Loucy (cell line): ENCODE measurements at regions not wholly inside any gene's neighbourhood (a gene's known extent, or its start where the extent isn't known, plus 50 kb on each side); places are given as distances from the start of the nearest gene placed in this dataset.

Experiments
- H2AFZ ChIP-seq: fragments of 200-600 bp; sonication (generic); 2 replicates; pipeline ENCODE4 v1.6.0; 2016; ENCODE audit warnings: antibody characterized with exemption, mild to moderate bottlenecking, low read length, moderate library complexity
- H3F3A ChIP-seq: fragments of 200-600 bp; 2 replicates; pipeline ENCODE4 v1.6.0; 2016; ENCODE audit warnings: antibody characterized with exemption, low read depth, mild to moderate bottlenecking
- H3K27me3 ChIP-seq: fragments of 200-600 bp; sonication (generic); 2 replicates; pipeline ENCODE4 v1.6.1; 2014; ENCODE audit warnings: low read length, mild to moderate bottlenecking; ENCODE audit not compliant: insufficient read depth, poor library complexity, severe bottlenecking
- H3K36me3 ChIP-seq: fragments of 200-600 bp; sonication (generic); 2 replicates; pipeline ENCODE4 v1.6.1; 2016; ENCODE audit warnings: low read length; ENCODE audit not compliant: insufficient read depth
- H3K4me1 ChIP-seq: fragments of 200-600 bp; sonication (generic); 2 replicates; pipeline ENCODE4 v1.5.1; 2014; ENCODE audit warnings: low read length, mild to moderate bottlenecking; ENCODE audit not compliant: insufficient read depth, poor library complexity, severe bottlenecking
- H3K4me2 ChIP-seq: fragments of 200-600 bp; sonication (generic); 2 replicates; pipeline ENCODE4 v1.6.0; 2014; ENCODE audit warnings: antibody characterized with exemption, low read length, low read depth, mild to moderate bottlenecking; ENCODE audit not compliant: poor library complexity, severe bottlenecking
- H3K4me3 ChIP-seq: fragments of 200-600 bp; sonication (generic); 2 replicates; pipeline ENCODE4 v1.5.1; 2014; ENCODE audit warnings: low read length, mild to moderate bottlenecking, mixed read lengths; ENCODE audit not compliant: poor library complexity, severe bottlenecking
- H3K79me2 ChIP-seq: fragments of 200-600 bp; sonication (generic); 2 replicates; pipeline ENCODE4 v1.6.1; 2014; ENCODE audit warnings: low read length; ENCODE audit not compliant: insufficient read depth
- H3K9ac ChIP-seq: fragments of 200-600 bp; sonication (generic); 2 replicates; pipeline ENCODE4 v1.6.0; 2014; ENCODE audit warnings: mild to moderate bottlenecking, low read depth, low read length, moderate library complexity; ENCODE audit not compliant: poor library complexity, severe bottlenecking
- H3K9me2 ChIP-seq: fragments of 200-600 bp; sonication (generic); replicated peaks from 2 replicates; pipeline ENCODE4 v1.6.1; 2016; ENCODE audit warnings: low read depth, low read length, mixed read lengths
- H3K9me3 ChIP-seq: fragments of 200-600 bp; sonication (generic); 2 replicates; pipeline ENCODE4 v1.6.1; 2014; ENCODE audit warnings: mild to moderate bottlenecking, antibody characterized with exemption, low read length, low read depth; ENCODE audit not compliant: insufficient read depth
- H4K20me1 ChIP-seq: fragments of 200-600 bp; sonication (generic); 2 replicates; pipeline ENCODE4 v1.6.0; 2014; ENCODE audit warnings: antibody characterized with exemption, low read length, mild to moderate bottlenecking; ENCODE audit not compliant: insufficient read depth, poor library complexity, severe bottlenecking
- CTCF ChIP-seq: fragments of 200-600 bp; sonication (generic); conservative IDR thresholded peaks from 2 replicates; pipeline ENCODE4 v1.5.1; 2014; ENCODE audit warnings: mild to moderate bottlenecking, antibody characterized with exemption, low read length
- EZH2phosphoT487 ChIP-seq: fragments of 200-600 bp; IDR thresholded peaks from 2 replicates; pipeline ENCODE4 v1.6.1; 2018; ENCODE audit warnings: antibody characterized with exemption, mild to moderate bottlenecking, moderate library complexity, borderline replicate concordance

- no peak overlapping the region for H3K9ac ChIP-seq
- no peak for TF ChIP-seq EZH2phosphoT487
- no peak for TF ChIP-seq CTCF
- H3K27me3 ChIP-seq = no peaks in the 10 kb centered on the region
- no peak overlapping the region for H2AFZ ChIP-seq
- H4K20me1 ChIP-seq = no peaks in the 10 kb centered on the region
- no peak overlapping the region for H3K4me3 ChIP-seq
- H3K79me2 ChIP-seq = no peaks in the 10 kb centered on the region
- H3F3A ChIP-seq = no peaks in the 10 kb centered on the region
- no peaks in the 10 kb centered on the region for H3K9me2 ChIP-seq
- H3K4me1 ChIP-seq = no peaks in the 10 kb centered on the region
- H3K9me3 ChIP-seq = no peaks in the 10 kb centered on the region
- H3K36me3 ChIP-seq = no peaks in the 10 kb centered on the region
- H3K4me2 ChIP-seq = no peak overlapping the region
These were observed 141.8 kb upstream of the ZCCHC13 start for GRCh38 chrX:74162199-74162598.

- Histone ChIP-seq H3K79me2 (no peaks in the 10 kb centered on the region), H3K4me1 (no peaks in the 10 kb centered on the region), H3K4me3 (no peak overlapping the region), H2AFZ (no peak overlapping the region), H4K20me1 (no peaks in the 10 kb centered on the region), H3K9me2 (no peaks in the 10 kb centered on the region), H3K36me3 (no peaks in the 10 kb centered on the region), H3F3A (no peaks in the 10 kb centered on the region), H3K27me3 (no peaks in the 10 kb centered on the region), H3K9me3 (no peaks in the 10 kb centered on the region), H3K9ac (no peak overlapping the region), H3K4me2 (no peak overlapping the region)
- no peak for TF ChIP-seq CTCF
- TF ChIP-seq EZH2phosphoT487 = no peak
These were observed 143.2 kb upstream of the ZCCHC13 start for GRCh38 chrX:74160816-74161215.

GRCh38 chrX:74160358-74160757 is 143.6 kb upstream of the ZCCHC13 start:
- Histone ChIP-seq H3K4me1 (no peaks in the 10 kb centered on the region), H2AFZ (no peak overlapping the region), H3K9me3 (no peaks in the 10 kb centered on the region), H3K27me3 (no peaks in the 10 kb centered on the region), H3K4me3 (no peak overlapping the region), H3K36me3 (no peaks in the 10 kb centered on the region), H4K20me1 (no peaks in the 10 kb centered on the region), H3F3A (no peaks in the 10 kb centered on the region), H3K79me2 (no peaks in the 10 kb centered on the region), H3K4me2 (no peak overlapping the region), H3K9me2 (no peaks in the 10 kb centered on the region), H3K9ac (no peak overlapping the region)
- TF ChIP-seq EZH2phosphoT487 (no peak), CTCF (no peak)
